Uterus (tissue), 3 donors: ENCODE measurements at regions not wholly inside any gene's neighbourhood (a gene's known extent, or its start where the extent isn't known, plus 50 kb on each side); places are given as distances from the start of the nearest gene placed in this dataset.

Experiments
- DNase-seq, 2 donors: peaks; one replicate each; pipeline ENCODE4 v3.0.0-alpha.2; 2019 to 2020
- H3K27ac ChIP-seq, 2 donors: fragments of 200-600 bp; sonication (generic); 1 replicate in 1 of 2; 2 replicates in 1 of 2; pipeline ENCODE4 v1.5.1; 2016 to 2018
- H3K27me3 ChIP-seq, 2 donors: fragments of 200-600 bp; sonication (generic); one replicate each; pipeline ENCODE4 v1.5.1; 2018 to 2019; ENCODE audit warnings: control low read depth in 1 of 2
- H3K36me3 ChIP-seq, 2 donors: fragments of 200-600 bp; sonication (generic); one replicate each; pipeline ENCODE4 v1.5.1; 2019; ENCODE audit warnings: control low read depth in 1 of 2
- H3K4me1 ChIP-seq, 2 donors: fragments of 200-600 bp; sonication (generic); one replicate each; pipeline ENCODE4 v1.5.1; 2018 to 2019; ENCODE audit warnings: control low read depth in 1 of 2
- H3K4me3 ChIP-seq, 2 donors: fragments of 200-600 bp; sonication (generic); 1 replicate in 1 of 2; 2 replicates in 1 of 2; pipeline ENCODE4 v1.5.1; 2018 to 2019; ENCODE audit warnings: mild to moderate bottlenecking in 1 of 2
- H3K9me3 ChIP-seq, 2 donors: fragments of 200-600 bp; sonication (generic); one replicate each; pipeline ENCODE4 v1.5.1; 2019; ENCODE audit warnings: control low read depth in 1 of 2
- CTCF ChIP-seq, 4 experiments: fragments of 200-600 bp in 2 of 4; fragments of 450-650 bp in 2 of 4; sonication (generic) in 2 of 4; IDR thresholded peaks; one replicate each; pipeline ENCODE4 v1.5.1; 2016 to 2019; ENCODE audit warnings: antibody characterized with exemption in 4 of 4, mild to moderate bottlenecking in 2 of 4, moderate library complexity in 1 of 4
- POLR2A ChIP-seq, 2 donors: fragments of 450-650 bp; IDR thresholded peaks; one replicate each; pipeline ENCODE4 v1.6.1; 2016; ENCODE audit warnings: antibody characterized with exemption in 2 of 2, mild to moderate bottlenecking in 1 of 2, moderate library complexity in 1 of 2
- intact Hi-C: fragments of 100-400 bp; cut with DNase I; formaldehyde crosslinking; loops from one replicate; pipeline ENCODE4 v1.15.1; 2023; ENCODE audit warnings: low total_unique reads
- donor health status: DM: yes; HTN: yes; CAD: no.

GRCh38 chr4:38501698-38502097 lies 162.3 kb upstream of the KLF3 start:
- no peaks in the 10 kb centered on the region for H3K36me3 ChIP-seq
- no peak overlapping the region for H3K4me3 ChIP-seq
- no peak overlapping the region for H3K27ac ChIP-seq
- no peak for TF ChIP-seq CTCF (IDR thresholded peaks at IDR 0.05)
- TF ChIP-seq POLR2A (IDR thresholded peaks at IDR 0.05): no peak
- intact Hi-C loops: no loop called here
- no peaks in the 10 kb centered on the region for H3K27me3 ChIP-seq
- DNase-seq: no peak
- H3K9me3 ChIP-seq: no peaks in the 10 kb centered on the region
- no peaks in the 10 kb centered on the region for H3K4me1 ChIP-seq

GRCh38 chr4:38503689-38504395 lies 160.2 kb upstream of the KLF3 start:
- intact Hi-C loops: no loop called here
- TF ChIP-seq CTCF (IDR thresholded peaks at IDR 0.05): no peak
- no peak for TF ChIP-seq POLR2A (IDR thresholded peaks at IDR 0.05)
- Histone ChIP-seq H3K27ac (no peak overlapping the region), H3K9me3 (no peaks in the 10 kb centered on the region), H3K36me3 (no peaks in the 10 kb centered on the region), H3K4me1 (no peaks in the 10 kb centered on the region), H3K27me3 (no peaks in the 10 kb centered on the region), H3K4me3 (no peak overlapping the region)
- no peak for DNase-seq

GRCh38 chr4:38504396-38504715 lies 159.6 kb upstream of the KLF3 start:
- no peak overlapping the region for H3K27ac ChIP-seq
- intact Hi-C loops: no loop called here
- H3K4me1 ChIP-seq: no peaks in the 10 kb centered on the region
- TF ChIP-seq CTCF (IDR thresholded peaks at IDR 0.05) (no peak), POLR2A (IDR thresholded peaks at IDR 0.05) (no peak)
- DNase-seq: no peak
- no peaks in the 10 kb centered on the region for H3K27me3 ChIP-seq
- no peak overlapping the region for H3K4me3 ChIP-seq
- no peaks in the 10 kb centered on the region for H3K9me3 ChIP-seq
- no peaks in the 10 kb centered on the region for H3K36me3 ChIP-seq

GRCh38 chr4:38509551-38509950 lies 154.4 kb upstream of the KLF3 start:
- TF ChIP-seq CTCF (IDR thresholded peaks at IDR 0.05) (no peak), POLR2A (IDR thresholded peaks at IDR 0.05) (no peak)
- no peaks in the 10 kb centered on the region for H3K36me3 ChIP-seq
- DNase-seq: no peak
- no peaks in the 10 kb centered on the region for H3K9me3 ChIP-seq
- intact Hi-C loops: no loop called here
- H3K27me3 ChIP-seq: no peaks in the 10 kb centered on the region
- H3K4me3 ChIP-seq: no peak overlapping the region
- H3K4me1 ChIP-seq: no peaks in the 10 kb centered on the region
- no peak overlapping the region for H3K27ac ChIP-seq

GRCh38 chr4:38510201-38510600 lies 153.8 kb upstream of the KLF3 start:
- H3K4me3 ChIP-seq: no peak overlapping the region
- no peak for DNase-seq
- H3K9me3 ChIP-seq: no peaks in the 10 kb centered on the region
- no peaks in the 10 kb centered on the region for H3K4me1 ChIP-seq
- intact Hi-C loops: no loop called here
- no peaks in the 10 kb centered on the region for H3K27me3 ChIP-seq
- H3K27ac ChIP-seq: no peak overlapping the region
- TF ChIP-seq CTCF (IDR thresholded peaks at IDR 0.05): no peak
- no peak for TF ChIP-seq POLR2A (IDR thresholded peaks at IDR 0.05)
- H3K36me3 ChIP-seq: no peaks in the 10 kb centered on the region
